Glutamatergic neuron (in vitro differentiated cells): ENCODE measurements at regions not wholly inside any gene's neighbourhood (a gene's known extent, or its start where the extent isn't known, plus 50 kb on each side); places are given as distances from the start of the nearest gene placed in this dataset.

Experiments
- DNase-seq: peaks from one replicate; pipeline ENCODE4 v3.0.0; 2022
- H3K27ac Mint-ChIP-seq: one replicate; pipeline ENCODE4 v1.8.0; 2020; ENCODE audit warnings: mild to moderate bottlenecking, mixed read lengths, inconsistent platforms; ENCODE audit not compliant: unreplicated experiment
- H3K27me3 Mint-ChIP-seq: one replicate; pipeline ENCODE4 v1.8.0; 2020; ENCODE audit warnings: mild to moderate bottlenecking, moderate library complexity, mixed read lengths, inconsistent platforms; ENCODE audit not compliant: unreplicated experiment
- H3K36me3 Mint-ChIP-seq: one replicate; pipeline ENCODE4 v1.8.0; 2020; ENCODE audit warnings: mild to moderate bottlenecking, mixed read lengths, inconsistent platforms; ENCODE audit not compliant: unreplicated experiment
- H3K4me1 Mint-ChIP-seq: one replicate; pipeline ENCODE4 v1.8.0; 2020; ENCODE audit warnings: mild to moderate bottlenecking, low read depth, mixed read lengths, inconsistent platforms; ENCODE audit not compliant: unreplicated experiment
- H3K4me3 Mint-ChIP-seq: one replicate; pipeline ENCODE4 v1.8.0; 2020; ENCODE audit warnings: mild to moderate bottlenecking, mixed read lengths, inconsistent platforms; ENCODE audit not compliant: unreplicated experiment
- H3K9me3 Mint-ChIP-seq: one replicate; pipeline ENCODE4 v1.8.0; 2020; ENCODE audit warnings: mild to moderate bottlenecking, moderate library complexity, mixed read lengths, inconsistent platforms; ENCODE audit not compliant: unreplicated experiment
- TF ChIP-seq, protein P1 (sequence below): fragments of 200-600 bp; sonication (generic); IDR thresholded peaks from one replicate; pipeline ENCODE4 v1.5.0; 2021; ENCODE audit not compliant: partially characterized antibody, unreplicated experiment

DNA sequence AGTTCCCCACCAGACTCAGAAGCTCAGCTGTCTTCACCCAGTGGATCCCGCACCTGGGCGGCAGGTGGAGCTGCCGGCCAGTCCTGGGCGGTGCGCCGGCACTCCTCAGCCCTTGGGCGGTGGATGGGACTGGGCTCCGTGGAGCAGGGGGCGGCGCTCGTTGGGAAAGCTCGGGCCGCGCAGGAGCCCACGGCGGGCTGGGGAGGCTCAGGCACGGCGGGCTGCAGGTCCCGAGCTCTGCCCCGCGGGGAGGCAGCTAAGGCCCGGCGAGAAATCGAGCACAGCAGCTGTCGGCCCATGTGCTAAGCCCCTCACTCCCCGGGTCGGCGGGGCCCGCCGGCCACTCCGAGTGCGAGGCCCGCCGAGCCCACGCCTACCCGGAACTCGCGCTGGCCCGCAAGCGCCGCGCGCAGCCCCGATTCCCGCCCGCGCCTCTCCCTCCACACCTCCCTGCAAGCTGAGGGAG lies 560.0 kb downstream of the BRINP1 start:
- Mint-ChIP-seq H3K36me3 (peaks cover 5% of the 10 kb centered on the region), H3K9me3 (no peaks in the 10 kb centered on the region), H3K27ac (no peak overlapping the region), H3K4me3 (no peak overlapping the region), H3K4me1 (no peaks in the 10 kb centered on the region), H3K27me3 (no peaks in the 10 kb centered on the region)
- TF ChIP-seq, protein P1, sequence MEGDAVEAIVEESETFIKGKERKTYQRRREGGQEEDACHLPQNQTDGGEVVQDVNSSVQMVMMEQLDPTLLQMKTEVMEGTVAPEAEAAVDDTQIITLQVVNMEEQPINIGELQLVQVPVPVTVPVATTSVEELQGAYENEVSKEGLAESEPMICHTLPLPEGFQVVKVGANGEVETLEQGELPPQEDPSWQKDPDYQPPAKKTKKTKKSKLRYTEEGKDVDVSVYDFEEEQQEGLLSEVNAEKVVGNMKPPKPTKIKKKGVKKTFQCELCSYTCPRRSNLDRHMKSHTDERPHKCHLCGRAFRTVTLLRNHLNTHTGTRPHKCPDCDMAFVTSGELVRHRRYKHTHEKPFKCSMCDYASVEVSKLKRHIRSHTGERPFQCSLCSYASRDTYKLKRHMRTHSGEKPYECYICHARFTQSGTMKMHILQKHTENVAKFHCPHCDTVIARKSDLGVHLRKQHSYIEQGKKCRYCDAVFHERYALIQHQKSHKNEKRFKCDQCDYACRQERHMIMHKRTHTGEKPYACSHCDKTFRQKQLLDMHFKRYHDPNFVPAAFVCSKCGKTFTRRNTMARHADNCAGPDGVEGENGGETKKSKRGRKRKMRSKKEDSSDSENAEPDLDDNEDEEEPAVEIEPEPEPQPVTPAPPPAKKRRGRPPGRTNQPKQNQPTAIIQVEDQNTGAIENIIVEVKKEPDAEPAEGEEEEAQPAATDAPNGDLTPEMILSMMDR, result peak; percentile 9
- DNase-seq, result peak; percentile 18

DNA sequence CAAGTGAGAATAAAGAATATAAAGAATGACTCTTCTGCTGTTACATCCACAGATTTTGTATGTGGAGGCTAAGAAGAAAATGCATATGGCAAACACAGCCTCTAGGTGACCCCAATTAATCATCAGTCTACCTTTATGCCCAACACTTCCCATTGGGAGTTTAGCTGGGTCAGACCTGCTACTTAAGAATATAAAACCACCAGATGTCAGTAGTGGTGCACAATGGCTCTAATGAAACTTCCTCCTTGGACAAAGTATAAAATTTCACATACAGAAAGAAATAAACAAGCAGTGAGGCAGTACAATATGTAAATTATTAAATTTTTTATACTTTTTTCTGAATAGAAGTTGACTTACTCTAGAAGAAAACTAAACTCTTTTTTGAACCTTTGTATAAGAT lies 539.9 kb downstream of the BRINP1 start:
- Mint-ChIP-seq H3K4me1 (no peaks in the 10 kb centered on the region), H3K36me3 (no peaks in the 10 kb centered on the region), H3K27me3 (no peaks in the 10 kb centered on the region), H3K9me3 (no peaks in the 10 kb centered on the region), H3K4me3 (no peak overlapping the region), H3K27ac (no peak overlapping the region)
- TF ChIP-seq, protein P1, result no peak
- no peak for DNase-seq

DNA sequence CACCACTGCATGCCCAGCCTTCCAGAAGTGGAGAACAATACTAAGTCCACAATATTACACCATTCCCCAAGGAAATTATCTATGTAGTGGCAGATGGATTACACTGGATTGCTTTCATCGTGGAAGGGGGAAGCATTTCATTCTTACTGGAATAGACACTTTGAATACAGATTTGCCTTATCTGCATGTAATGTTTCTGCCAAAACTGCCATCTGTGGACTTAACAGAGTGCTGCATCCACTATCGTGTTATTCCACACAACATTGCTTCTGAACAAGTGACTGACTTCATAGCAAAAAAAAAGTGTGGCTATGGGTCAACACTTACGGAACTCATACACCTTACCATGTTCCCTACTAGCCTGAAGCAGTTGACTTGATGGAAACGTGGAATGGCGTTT lies 536.9 kb downstream of the BRINP1 start:
- Mint-ChIP-seq H3K36me3 (peaks cover 7% of the 10 kb centered on the region), H3K27me3 (no peaks in the 10 kb centered on the region), H3K4me1 (no peaks in the 10 kb centered on the region), H3K4me3 (no peak overlapping the region), H3K9me3 (no peaks in the 10 kb centered on the region), H3K27ac (no peak overlapping the region)
- no peak for DNase-seq
- TF ChIP-seq, protein P1, result no peak

DNA sequence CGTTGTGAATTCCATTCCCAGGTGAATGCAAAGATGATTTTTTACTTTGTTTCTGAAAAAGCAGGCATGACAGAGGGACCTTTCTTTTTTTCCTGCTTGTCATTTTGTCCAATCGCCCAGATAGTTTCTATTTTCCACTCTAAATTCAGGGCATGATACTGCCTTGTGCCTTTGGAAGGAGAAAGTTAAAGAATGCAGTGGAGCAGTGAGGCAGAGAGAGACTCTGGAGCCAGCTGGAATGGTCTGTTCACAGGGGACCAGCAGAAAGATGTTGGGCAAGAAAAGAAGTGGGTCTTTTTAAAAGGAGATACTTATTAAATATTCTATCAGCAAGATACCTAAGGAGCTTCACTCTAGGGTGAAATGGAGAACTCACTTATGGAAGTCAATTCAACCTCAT lies 532.3 kb downstream of the BRINP1 start:
- Mint-ChIP-seq H3K36me3 (peaks cover 7% of the 10 kb centered on the region), H3K4me3 (no peak overlapping the region), H3K27me3 (no peaks in the 10 kb centered on the region), H3K27ac (no peak overlapping the region), H3K9me3 (no peaks in the 10 kb centered on the region), H3K4me1 (no peaks in the 10 kb centered on the region)
- DNase-seq, result no peak
- TF ChIP-seq, protein P1, result no peak

DNA sequence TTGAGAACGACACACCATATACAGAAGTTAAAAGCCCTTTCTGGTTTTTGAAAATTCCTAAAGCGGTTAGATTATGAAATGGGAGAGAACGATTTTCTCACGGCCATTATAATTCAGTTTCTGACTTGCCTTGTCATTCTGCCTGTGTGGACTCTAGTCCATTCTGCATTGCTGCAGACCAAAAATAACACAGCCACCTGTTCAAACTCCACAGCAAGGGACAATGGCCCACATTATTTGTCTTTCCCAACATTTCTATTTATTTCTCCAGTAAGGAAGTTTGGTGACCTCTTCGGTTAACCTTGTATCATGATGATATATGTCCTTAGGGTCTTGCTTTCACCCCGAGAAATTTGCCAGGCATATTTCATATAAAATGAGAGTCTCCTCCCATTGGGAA lies 497.7 kb downstream of the BRINP1 start:
- no peak overlapping the region for H3K27ac Mint-ChIP-seq
- no peak overlapping the region for H3K4me3 Mint-ChIP-seq
- peaks cover 2% of the 10 kb centered on the region for H3K27me3 Mint-ChIP-seq
- TF ChIP-seq, protein P1, result no peak
- H3K9me3 Mint-ChIP-seq, result peaks cover 3% of the 10 kb centered on the region
- H3K36me3 Mint-ChIP-seq, result no peaks in the 10 kb centered on the region
- H3K4me1 Mint-ChIP-seq, result no peaks in the 10 kb centered on the region
- no peak for DNase-seq
